HG03457 (cell line): ENCODE measurements at regions not wholly inside any gene's neighbourhood (a gene's known extent, or its start where the extent isn't known, plus 50 kb on each side); places are given as distances from the start of the nearest gene placed in this dataset.
"Not testable (repeated sequence)": the region's sequence is repeated elsewhere in the genome, so short reads cannot be mapped to it uniquely, and the experiment has no call there.

Experiments used
- ATAC-seq: cut with Tn5 transposase; IDR thresholded peaks from one replicate; pipeline ENCODE4 v1.9.1; 2021; ENCODE audit warnings: moderate number of reproducible peaks; ENCODE audit not compliant: unreplicated experiment

DNA sequence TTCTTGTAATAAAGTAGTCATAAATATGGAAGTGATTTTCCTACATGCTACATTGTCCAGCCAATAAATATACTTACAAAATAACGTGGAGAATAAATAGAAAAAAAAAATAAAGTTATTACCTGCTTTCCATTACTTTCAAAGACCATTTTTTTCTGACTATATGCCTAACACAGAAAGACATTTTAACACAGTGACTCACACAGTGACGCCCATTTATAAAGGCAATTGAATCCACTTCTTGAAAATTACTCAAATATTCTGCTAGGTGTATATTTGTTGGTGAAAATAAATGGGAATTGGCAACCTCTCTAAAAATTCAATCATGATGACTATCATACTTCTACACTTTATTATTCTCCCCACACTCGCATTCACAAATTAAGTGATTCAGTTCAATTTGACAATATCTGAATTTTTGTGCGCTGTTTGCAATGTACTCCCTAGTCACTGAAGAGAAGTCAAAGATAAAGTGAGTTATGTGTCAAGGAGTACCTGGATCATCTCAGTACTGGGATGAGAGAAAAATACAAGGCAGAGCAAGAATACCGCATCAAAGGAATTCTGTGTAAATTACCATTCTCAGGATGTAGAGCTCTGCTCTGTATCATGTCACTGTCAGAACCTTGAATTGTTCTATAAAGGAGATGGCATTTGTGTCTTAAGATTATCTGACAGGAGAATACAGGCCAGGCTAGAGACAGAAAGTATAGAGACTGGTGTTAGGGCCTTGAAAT, 642.7 kb downstream of the IPMK start:
- no peak for ATAC-seq

- no peak for ATAC-seq
Measured at GRCh38 chr10:57624066-57624465, 643.6 kb downstream of the IPMK start.

DNA sequence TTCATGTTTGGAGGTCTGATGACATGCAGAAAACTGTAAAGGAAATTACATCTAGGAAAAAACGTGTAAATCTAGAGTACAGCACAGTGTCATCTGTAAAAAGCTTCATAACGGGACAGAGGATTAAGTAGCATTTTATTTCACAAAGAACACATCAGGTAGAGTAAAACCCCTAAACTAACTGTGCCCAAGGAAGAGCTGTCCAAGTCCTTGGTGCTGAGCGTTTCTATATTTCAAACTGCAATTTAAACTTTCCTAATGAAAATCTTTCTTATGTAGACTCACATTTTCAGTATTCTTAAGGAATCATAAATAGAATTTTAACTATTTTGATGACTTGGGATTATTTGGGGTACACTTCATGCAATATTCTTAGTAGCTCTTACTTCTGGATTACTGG, 646.2 kb downstream of the IPMK start:
- no peak for ATAC-seq

- ATAC-seq = no peak
Measured at GRCh38 chr10:57605948-57606485, 661.7 kb downstream of the IPMK start.

DNA sequence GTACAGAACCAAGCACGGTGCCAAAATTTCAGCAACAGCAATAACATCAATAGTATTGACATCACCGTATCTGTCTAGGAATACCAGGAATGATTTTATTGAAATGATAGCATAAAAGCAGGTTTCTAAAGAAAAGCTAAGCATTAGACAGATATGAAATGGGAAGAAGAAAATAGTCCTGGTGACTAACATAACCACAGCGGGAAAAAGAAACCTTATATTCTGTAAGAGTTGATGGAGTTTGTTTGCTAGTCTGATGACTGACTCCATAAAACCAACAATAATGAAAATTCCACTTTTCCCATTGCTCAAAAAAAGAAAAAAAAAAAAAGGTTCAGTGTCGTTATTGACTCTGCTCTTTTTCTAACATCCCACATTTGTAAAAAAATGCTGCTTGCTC, 668.3 kb downstream of the IPMK start:
- ATAC-seq = no peak

- ATAC-seq = no peak
Measured at GRCh38 chr10:57593983-57594573, 673.6 kb downstream of the IPMK start.

GRCh38 chr10:57579926-57580325, 687.8 kb downstream of the IPMK start:
- ATAC-seq = no peak

- ATAC-seq = no peak
Measured at GRCh38 chr10:57562211-57562610, 705.5 kb downstream of the IPMK start.

GRCh38 chr10:57551774-57552173, 715.9 kb downstream of the IPMK start:
- ATAC-seq = not testable (repeated sequence)

DNA sequence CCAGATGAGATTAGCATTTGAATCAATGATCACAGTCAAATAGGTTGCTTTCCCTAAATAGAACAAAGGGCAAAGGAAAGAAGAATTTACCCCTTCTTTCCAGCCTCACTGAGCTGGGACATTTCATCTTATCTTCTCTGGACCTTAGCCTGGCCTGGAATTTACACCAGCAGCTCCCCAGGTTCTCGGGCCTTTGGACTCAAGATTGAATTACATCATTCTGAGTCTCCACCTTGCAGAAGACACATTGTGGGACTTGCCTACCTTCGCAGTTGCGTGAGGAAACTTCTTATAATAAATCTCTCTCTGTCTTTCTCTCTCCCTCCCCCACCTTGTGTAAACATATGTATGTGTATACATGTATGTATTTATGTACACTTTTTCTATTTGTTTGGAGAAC, 732.4 kb downstream of the IPMK start:
- no peak for ATAC-seq

DNA sequence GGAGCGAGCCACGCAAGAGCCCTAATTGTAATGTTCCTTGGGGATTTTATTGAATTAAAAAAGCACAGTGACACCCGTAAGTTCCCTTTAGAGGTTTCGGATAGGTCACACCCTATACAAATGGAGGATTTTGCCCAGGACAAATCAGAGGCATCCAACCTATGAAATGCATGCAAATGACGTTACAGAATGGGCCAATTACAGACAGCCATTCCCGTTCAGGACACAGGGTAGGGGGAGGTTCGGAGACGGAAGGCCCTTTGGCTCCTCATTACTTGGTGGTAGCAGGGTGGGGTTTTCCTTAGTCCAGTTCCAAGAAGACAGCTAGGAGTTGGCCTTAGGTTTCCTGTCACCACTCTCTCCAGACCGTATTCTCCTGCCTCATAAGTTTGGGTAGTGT, 754.1 kb downstream of the IPMK start:
- no peak for ATAC-seq

- no peak for ATAC-seq
Measured at GRCh38 chr10:57507788-57508187, 759.9 kb downstream of the IPMK start.

DNA sequence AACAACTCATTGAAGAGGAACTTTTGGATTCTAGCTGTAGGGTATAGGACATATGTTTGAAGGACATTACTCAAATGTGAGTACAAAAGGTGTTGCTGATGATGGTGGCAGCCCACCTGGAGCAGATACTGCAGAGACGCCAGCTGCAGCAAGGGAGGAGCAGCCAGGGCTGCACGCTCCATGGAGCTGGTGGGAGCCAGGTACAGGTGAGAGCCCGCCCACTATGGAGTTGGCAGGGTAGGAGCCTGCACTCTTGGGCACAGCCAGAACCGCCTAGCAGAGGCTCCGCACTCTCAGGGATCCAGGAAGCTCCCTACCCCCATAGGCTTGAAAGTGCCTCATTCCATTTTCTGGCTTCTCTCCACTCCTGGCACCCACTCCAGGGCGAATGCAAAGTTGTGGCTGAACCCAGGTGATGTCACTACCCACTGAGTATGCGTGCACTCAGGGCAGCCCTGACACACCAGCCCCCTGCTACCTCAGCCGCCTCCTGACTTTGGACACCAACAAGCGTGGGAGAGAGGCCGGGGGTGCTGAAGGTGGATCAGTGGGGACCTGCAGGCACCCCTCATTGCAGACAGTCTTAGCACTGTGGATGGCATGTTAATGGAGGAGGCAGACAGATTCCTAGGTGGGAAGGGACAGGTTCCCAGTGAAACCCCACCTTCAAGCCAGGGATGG, 761.1 kb downstream of the IPMK start:
- no peak for ATAC-seq

DNA sequence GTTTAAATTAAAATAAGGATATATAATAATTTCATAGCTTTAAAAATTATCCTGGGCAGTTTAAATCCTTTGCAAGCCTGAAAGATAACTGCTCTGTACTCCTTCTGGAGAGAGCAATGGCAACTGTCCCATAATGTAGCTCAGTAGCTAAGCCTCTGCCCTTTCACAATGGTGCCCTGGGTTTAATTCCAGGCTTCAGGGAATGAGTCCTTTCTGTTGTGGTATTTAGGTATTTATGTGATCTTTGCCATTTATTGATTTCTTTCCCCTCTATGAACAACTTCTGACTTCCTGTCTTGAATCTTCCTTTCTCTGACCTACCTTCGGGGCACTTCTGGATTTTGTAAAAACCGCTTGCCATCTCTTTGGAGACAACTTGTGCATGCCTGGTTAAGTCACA, 773.2 kb downstream of the IPMK start:
- no peak for ATAC-seq

DNA sequence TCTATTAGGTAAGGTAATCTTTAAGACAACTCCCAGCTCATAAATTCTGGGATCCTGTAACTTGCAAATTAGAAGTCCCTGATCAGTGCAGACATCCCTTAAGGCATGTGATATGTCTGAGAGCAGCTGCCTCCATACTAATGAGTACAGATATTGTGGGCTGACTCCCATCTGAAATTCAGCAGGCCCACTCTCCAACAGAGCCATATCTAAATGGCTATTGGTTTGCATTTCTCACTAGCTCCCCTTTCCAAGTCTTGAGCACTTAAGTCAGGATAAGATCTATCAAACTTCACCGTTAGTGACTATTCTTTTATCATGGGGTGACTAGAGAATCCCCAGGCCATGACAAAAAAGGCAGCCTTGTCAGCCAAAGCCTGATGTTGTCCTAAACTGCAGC, 785.4 kb downstream of the IPMK start:
- no peak for ATAC-seq

DNA sequence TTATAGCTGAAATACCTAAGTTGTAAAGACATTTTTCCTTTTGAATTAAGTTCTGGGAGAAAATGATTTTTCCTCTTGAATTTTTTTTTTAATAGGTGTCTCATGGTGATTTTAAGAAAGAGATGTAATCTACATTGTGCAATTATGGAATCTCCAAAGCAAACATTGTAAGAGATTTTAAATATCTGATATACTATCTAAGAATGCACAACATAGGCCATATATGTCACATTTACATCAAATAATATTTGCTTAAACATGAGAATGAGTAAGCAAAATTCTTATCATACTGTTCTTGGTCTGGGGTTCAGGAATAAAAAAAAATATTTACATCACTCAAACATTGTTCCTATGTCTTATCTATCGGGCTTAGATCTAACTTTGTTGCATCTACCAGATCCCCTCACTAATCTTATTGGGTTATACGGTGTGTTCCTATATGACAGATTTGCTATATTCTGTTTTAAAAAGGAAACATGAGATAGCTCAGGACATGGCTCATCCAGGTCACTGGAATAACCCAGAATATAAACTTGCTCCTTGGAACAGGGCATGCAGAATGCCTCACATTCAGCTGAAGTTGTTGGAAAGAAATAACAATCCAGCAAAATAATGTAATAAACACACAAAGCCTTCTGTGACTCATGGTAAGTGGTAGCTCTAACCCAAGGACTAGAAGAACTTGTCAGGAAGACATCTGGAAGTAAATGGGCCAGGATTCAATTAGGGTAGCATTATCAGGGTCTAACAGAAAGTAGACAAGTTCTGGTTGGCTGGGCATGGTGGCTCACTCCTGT, 794.7 kb downstream of the IPMK start:
- ATAC-seq = no peak

GRCh38 chr10:57468894-57469432, 798.7 kb downstream of the IPMK start:
- ATAC-seq = no peak

DNA sequence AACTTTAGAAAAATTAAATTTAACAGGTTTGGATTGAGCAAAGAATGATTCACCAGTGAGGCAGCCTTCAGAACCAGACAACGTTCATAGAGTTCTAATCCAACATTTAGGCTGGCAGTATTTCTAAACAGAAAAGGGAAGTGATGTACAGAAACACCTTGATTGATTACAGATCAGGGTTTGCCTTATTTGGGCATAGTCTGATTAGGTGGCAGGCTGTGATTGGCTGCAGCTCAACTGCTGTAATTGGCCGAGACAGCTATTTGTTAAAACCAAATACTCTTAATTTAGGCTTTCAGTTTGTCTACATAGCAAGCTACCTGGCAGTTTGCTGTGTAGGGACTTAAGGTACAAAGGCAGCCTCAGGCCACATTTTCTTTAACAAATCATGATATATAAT, 802.5 kb downstream of the IPMK start:
- ATAC-seq = no peak

GRCh38 chr10:57460540-57460939, 807.2 kb downstream of the IPMK start:
- no peak for ATAC-seq

GRCh38 chr10:57457972-57458512, 809.7 kb downstream of the IPMK start:
- no peak for ATAC-seq

DNA sequence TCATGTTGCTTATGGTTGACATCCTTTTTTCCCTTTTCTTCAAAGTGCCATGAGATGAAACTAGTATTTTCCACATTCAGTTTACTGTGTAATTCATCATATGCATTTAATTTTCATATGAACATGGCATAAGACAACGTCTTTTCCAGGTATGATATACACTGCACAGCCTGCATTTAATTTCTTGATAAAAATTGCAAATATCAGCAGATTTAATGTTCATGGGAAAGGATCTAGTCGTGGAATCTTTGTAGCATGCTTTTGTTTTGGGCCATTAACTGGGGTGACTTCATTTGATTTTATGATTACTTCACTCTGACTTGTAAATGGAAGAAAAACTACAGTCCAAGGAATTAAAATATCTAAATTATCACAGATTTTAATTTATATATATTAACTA, 837.3 kb downstream of the IPMK start:
- ATAC-seq = no peak
